Endothelial cell of umbilical vein (primary cell): ENCODE measurements at regions not wholly inside any gene's neighbourhood (a gene's known extent, or its start where the extent isn't known, plus 50 kb on each side); places are given as distances from the start of the nearest gene placed in this dataset. TPM values are rescaled to one million over a fixed set of nuclear protein-coding genes. Genes with fewer than 3 reads are reported as not detected.

Experiments used
- BruUV-seq: library from RNA; stranded (reverse); fragments of 400-500 nt; replicated peaks from 2 replicates; lab custom pipeline; 2021; lab: Mats Ljungman, UMichigan
- CTCF ChIA-PET: fragments of 300-600, 350-600 bp; sonication (Branson Sonifier 250); formaldehyde crosslinking; loops from one replicate; lab custom pipeline; 2021; ENCODE audit warnings: antibody characterized with exemption, inconsistent platforms; lab: Charles Lee
- POLR2A ChIA-PET: fragments of 300-600, 350-600 bp; sonication (Branson Sonifier 250); formaldehyde crosslinking; loops from one replicate; lab custom pipeline; 2021; ENCODE audit warnings: antibody characterized with exemption, inconsistent platforms; lab: Charles Lee
- DNase-seq: peaks from one replicate; pipeline ENCODE4 v3.0.0-alpha.2; 2011; ENCODE audit warnings: low read depth, low spot score
- FAIRE-seq: peaks from 2 replicates; lab custom pipeline; 2011; peaks lifted over from hg19 to GRCh38; lab: Jason Lieb, UNC
- H2AFZ ChIP-seq: 2 replicates; pipeline ENCODE4 v1.6.0; 2012; ENCODE audit warnings: low read depth, low read length, control low read depth, inconsistent platforms
- H3K27ac ChIP-seq: 2 replicates; pipeline ENCODE4 v1.5.1; 2011; ENCODE audit warnings: low read depth, mild to moderate bottlenecking, control low read depth, low read length, moderate library complexity; ENCODE audit not compliant: insufficient read depth
- H3K27me3 ChIP-seq, 2 experiments: 2 replicates each; pipeline versions ENCODE4 v1.6.0 to v1.6.1; 2011; ENCODE audit warnings: low read length in 2 of 2, mixed read lengths in 1 of 2; ENCODE audit not compliant: control insufficient read depth in 2 of 2, insufficient read depth in 2 of 2
- H3K36me3 ChIP-seq, 2 experiments: 2 replicates in 1 of 2; 3 replicates in 1 of 2; pipeline ENCODE4 v1.5.1; 2011; ENCODE audit warnings: low read length in 2 of 2, mild to moderate bottlenecking in 1 of 2, moderate library complexity in 1 of 2; ENCODE audit not compliant: control insufficient read depth in 2 of 2, insufficient read depth in 2 of 2; ENCODE audit errors: extremely low read depth in 1 of 2
- H3K4me1 ChIP-seq: 3 replicates; pipeline ENCODE4 v1.5.1; 2011; ENCODE audit warnings: mild to moderate bottlenecking, low read length; ENCODE audit not compliant: control insufficient read depth, insufficient read depth; ENCODE audit errors: extremely low read depth
- H3K4me2 ChIP-seq: 2 replicates; pipeline ENCODE4 v1.6.1; 2011; ENCODE audit warnings: low read length, control low read depth, mixed read lengths; ENCODE audit not compliant: insufficient read depth
- H3K4me3 ChIP-seq, 3 experiments: fragments of 200-600 bp in 1 of 3; sonication (generic), shearing (Covaris generic) in 1 of 3; replicated peaks in 1 of 3; 2 replicates each; pipeline ENCODE4 v1.5.1; 2011 to 2016; ENCODE audit warnings: control low read depth in 3 of 3, low read length in 3 of 3, mild to moderate bottlenecking in 2 of 3, inconsistent platforms in 1 of 3, low read depth in 1 of 3, moderate library complexity in 1 of 3; ENCODE audit not compliant: insufficient read depth in 1 of 3
- H3K79me2 ChIP-seq: 2 replicates; pipeline ENCODE4 v1.6.0; 2012; ENCODE audit warnings: low read length, inconsistent platforms; ENCODE audit not compliant: control insufficient read depth, insufficient read depth
- H3K9ac ChIP-seq: replicated peaks from 2 replicates; pipeline ENCODE3; 2011; ENCODE audit warnings: low read length, control low read depth; ENCODE audit not compliant: insufficient read depth; ENCODE audit errors: extremely low read depth
- H3K9me1 ChIP-seq: replicated peaks from 3 replicates; pipeline ENCODE4 v1.6.0; 2011; ENCODE audit warnings: mild to moderate bottlenecking, low read length; ENCODE audit not compliant: control insufficient read depth, insufficient read depth; ENCODE audit errors: extremely low read depth
- H3K9me3 ChIP-seq: replicated peaks from 2 replicates; pipeline ENCODE4 v1.5.1; 2012; ENCODE audit warnings: low read length, inconsistent platforms; ENCODE audit not compliant: control insufficient read depth, insufficient read depth
- H4K20me1 ChIP-seq: replicated peaks from 2 replicates; pipeline ENCODE3; 2011; ENCODE audit warnings: mild to moderate bottlenecking, low read length; ENCODE audit not compliant: control insufficient read depth, insufficient read depth; ENCODE audit errors: extremely low read depth
- CTCF ChIP-seq, 2 donors: IDR thresholded peaks; 1 replicate in 1 of 2; 2 replicates in 1 of 2; pipeline ENCODE4 v1.5.1; 2011; ENCODE audit warnings: low read length in 2 of 2, mild to moderate bottlenecking in 2 of 2, moderate library complexity in 2 of 2, control low read depth in 1 of 2, inconsistent platforms in 1 of 2, low read depth in 1 of 2; ENCODE audit not compliant: insufficient read depth in 1 of 2; ENCODE audit errors: extremely low read depth in 1 of 2
- EZH2 ChIP-seq: IDR thresholded peaks from 2 replicates; pipeline ENCODE4 v1.6.1; 2012; ENCODE audit warnings: borderline replicate concordance, low read depth, mild to moderate bottlenecking, moderate library complexity, low read length, inconsistent platforms; ENCODE audit not compliant: severe bottlenecking
- FOS ChIP-seq: IDR thresholded peaks from 2 replicates; pipeline ENCODE4 v1.6.1; 2011; ENCODE audit warnings: mild to moderate bottlenecking, low read length, moderate library complexity, borderline replicate concordance; ENCODE audit not compliant: insufficient read depth
- GATA2 ChIP-seq: IDR thresholded peaks from 2 replicates; pipeline ENCODE4 v1.7.0; 2011; ENCODE audit warnings: low read depth, mild to moderate bottlenecking, moderate library complexity, mixed read lengths, low read length; ENCODE audit not compliant: insufficient read length, insufficient read depth
- JUN ChIP-seq: IDR thresholded peaks from 2 replicates; pipeline ENCODE4 v1.6.1; 2011; ENCODE audit warnings: borderline replicate concordance, low read depth; ENCODE audit not compliant: insufficient read length, insufficient read depth
- MAX ChIP-seq: IDR thresholded peaks from 2 replicates; pipeline ENCODE4 v1.6.1; 2011; ENCODE audit not compliant: insufficient read depth, insufficient read length
- MYC ChIP-seq: IDR thresholded peaks from one replicate; pipeline ENCODE4 v1.6.1; 2011; ENCODE audit warnings: mild to moderate bottlenecking, low read depth, low read length
- POLR2A ChIP-seq: IDR thresholded peaks from 2 replicates; pipeline ENCODE4 v1.6.1; 2012; ENCODE audit warnings: low read depth, mild to moderate bottlenecking, control low read depth, low read length
- POLR2AphosphoS5 ChIP-seq: IDR thresholded peaks from 2 replicates; pipeline ENCODE4 v1.6.1; 2012; ENCODE audit warnings: low read depth, mild to moderate bottlenecking, control low read depth, low read length, moderate library complexity; ENCODE audit not compliant: insufficient read depth
- dilution Hi-C: fragments of 300-500 bp; cut with MboI; formaldehyde crosslinking; loops from one replicate; pipeline ENCODE4 v1.15.0; 2019; ENCODE audit warnings: low sequenced_read_pairs; ENCODE audit not compliant: extremely low pct_ligation_motif_present
- intact Hi-C: fragments of 100-400 bp; cut with micrococcal nuclease; formaldehyde crosslinking; loops from one replicate; pipeline ENCODE4 v1.10.0; 2022
- small RNA-seq: library from RNA; depleted of rRNA; stranded (forward); fragments of <200 nt; gene quantifications from one replicate; pipeline ENCODE3, GENCODE V24; 2012; ENCODE audit warnings: low replicate concordance, low read depth; ENCODE audit not compliant: insufficient read depth, insufficient read length

GRCh38 chr6:25227854-25228253 lies 51.3 kb upstream of the CARMIL1 start:
- H3K27ac ChIP-seq = no peak overlapping the region
- H3K9me3 ChIP-seq = no peaks in the 10 kb centered on the region
- H3K4me1 ChIP-seq = peaks cover 3% of the 10 kb centered on the region
- TF ChIP-seq EZH2 (no peak), MYC (no peak), FOS (no peak), POLR2A (no peak), GATA2 (no peak), POLR2AphosphoS5 (no peak), CTCF (IDR thresholded peaks at IDR 0.05; ENCODE audit: extremely low read depth in 1 of 2, insufficient read depth in 1 of 2, low read depth in 1 of 2, low read length in 2 of 2) (no peak), MAX (no peak), JUN (no peak)
- CTCF ChIA-PET = interaction anchor here (1.6 kb wide), 1 partner anchor 328 kb away, joined by 4 read pairs; no protein-coding TSS in a partner anchor
- H4K20me1 ChIP-seq = no peaks in the 10 kb centered on the region
- no peak overlapping the region for H3K4me2 ChIP-seq
- H3K79me2 ChIP-seq = no peaks in the 10 kb centered on the region
- no peak overlapping the region for H2AFZ ChIP-seq
- no peaks in the 10 kb centered on the region for H3K36me3 ChIP-seq
- POLR2A ChIA-PET = no interaction called here
- H3K27me3 ChIP-seq = no peaks in the 10 kb centered on the region
- dilution Hi-C loops (no loop called here), intact Hi-C loops (no loop called here)
- H3K9ac ChIP-seq = no peak overlapping the region
- no peaks in the 10 kb centered on the region for H3K9me1 ChIP-seq
- FAIRE-seq (no peak), DNase-seq (no peak)
- no TSS peak for BruUV-seq
- H3K4me3 ChIP-seq = no peak overlapping the region

Small RNA genes in the stretch of these regions (small RNA-seq; reads per million reads assigned to genes)
- gene RN7SL334P = not detected
